ENCODE measurements at regions not wholly inside any gene's neighbourhood (a gene's known extent, or its start where the extent isn't known, plus 50 kb on each side); places are given as distances from the start of the nearest gene placed in this dataset.

- H3K4me3 ChIP-seq (ENCODE audit: low read length): no peak overlapping the region
- no peak overlapping the region for H3K4me2 ChIP-seq (ENCODE audit: low read depth, low read length, poor library complexity, severe bottlenecking)
- DNase-seq: no peak
- H3K36me3 ChIP-seq (ENCODE audit: insufficient read depth, low read length): no peaks in the 10 kb centered on the region
- H4K20me1 ChIP-seq (ENCODE audit: insufficient read depth, low read depth, low read length): no peaks in the 10 kb centered on the region
- no peak overlapping the region for H3K9ac ChIP-seq (ENCODE audit: low read length)
- no peaks in the 10 kb centered on the region for H3K27me3 ChIP-seq (ENCODE audit: low read length)
- H3K79me2 ChIP-seq (ENCODE audit: low read length): no peaks in the 10 kb centered on the region
- no peak overlapping the region for H3K27ac ChIP-seq (ENCODE audit: low read length)
- no peaks in the 10 kb centered on the region for H3K4me1 ChIP-seq (ENCODE audit: low read length)
- H2AFZ ChIP-seq (ENCODE audit: low read length): no peak overlapping the region
- no peaks in the 10 kb centered on the region for H3K9me3 ChIP-seq (ENCODE audit: low read length)
- no peaks in the 10 kb centered on the region for H3K9me2 ChIP-seq (replicated peaks; ENCODE audit: insufficient read depth, low read length)
Measured at GRCh38 chr2:53091183-53091582, 676.4 kb upstream of the CHAC2 start.

GRCh38 chr2:53087874-53088461 is 679.6 kb upstream of the CHAC2 start:
- Histone ChIP-seq H4K20me1 (ENCODE audit: insufficient read depth, low read depth, low read length) (no peaks in the 10 kb centered on the region), H3K36me3 (ENCODE audit: insufficient read depth, low read length) (no peaks in the 10 kb centered on the region), H3K9ac (ENCODE audit: low read length) (no peak overlapping the region), H3K27me3 (ENCODE audit: low read length) (no peaks in the 10 kb centered on the region), H2AFZ (ENCODE audit: low read length) (no peak overlapping the region), H3K9me2 (replicated peaks; ENCODE audit: insufficient read depth, low read length) (no peaks in the 10 kb centered on the region), H3K9me3 (ENCODE audit: low read length) (no peaks in the 10 kb centered on the region), H3K4me3 (ENCODE audit: low read length) (no peak overlapping the region), H3K4me1 (ENCODE audit: low read length) (no peaks in the 10 kb centered on the region), H3K4me2 (ENCODE audit: low read depth, low read length, poor library complexity, severe bottlenecking) (no peak overlapping the region), H3K79me2 (ENCODE audit: low read length) (no peaks in the 10 kb centered on the region), H3K27ac (ENCODE audit: low read length) (no peak overlapping the region)
- DNase-seq: no peak

- Histone ChIP-seq H3K36me3 (ENCODE audit: insufficient read depth, low read length) (no peaks in the 10 kb centered on the region), H4K20me1 (ENCODE audit: insufficient read depth, low read depth, low read length) (no peaks in the 10 kb centered on the region), H3K27ac (ENCODE audit: low read length) (no peak overlapping the region), H2AFZ (ENCODE audit: low read length) (no peak overlapping the region), H3K9me3 (ENCODE audit: low read length) (no peaks in the 10 kb centered on the region), H3K9me2 (replicated peaks; ENCODE audit: insufficient read depth, low read length) (no peaks in the 10 kb centered on the region), H3K9ac (ENCODE audit: low read length) (no peak overlapping the region), H3K4me1 (ENCODE audit: low read length) (no peaks in the 10 kb centered on the region), H3K27me3 (ENCODE audit: low read length) (no peaks in the 10 kb centered on the region), H3K4me3 (ENCODE audit: low read length) (no peak overlapping the region), H3K79me2 (ENCODE audit: low read length) (no peaks in the 10 kb centered on the region), H3K4me2 (ENCODE audit: low read depth, low read length, poor library complexity, severe bottlenecking) (no peak overlapping the region)
- no peak for DNase-seq
Measured at GRCh38 chr2:53087262-53087873, 680.2 kb upstream of the CHAC2 start.

- Histone ChIP-seq H3K27me3 (ENCODE audit: low read length) (no peaks in the 10 kb centered on the region), H3K4me3 (ENCODE audit: low read length) (no peak overlapping the region), H2AFZ (ENCODE audit: low read length) (no peak overlapping the region), H3K36me3 (ENCODE audit: insufficient read depth, low read length) (no peaks in the 10 kb centered on the region), H4K20me1 (ENCODE audit: insufficient read depth, low read depth, low read length) (no peaks in the 10 kb centered on the region), H3K4me2 (ENCODE audit: low read depth, low read length, poor library complexity, severe bottlenecking) (no peak overlapping the region), H3K9ac (ENCODE audit: low read length) (no peak overlapping the region), H3K9me3 (ENCODE audit: low read length) (peaks cover 6% of the 10 kb centered on the region), H3K9me2 (replicated peaks; ENCODE audit: insufficient read depth, low read length) (no peaks in the 10 kb centered on the region), H3K4me1 (ENCODE audit: low read length) (no peaks in the 10 kb centered on the region), H3K27ac (ENCODE audit: low read length) (no peak overlapping the region), H3K79me2 (ENCODE audit: low read length) (no peaks in the 10 kb centered on the region)
- DNase-seq: no peak
Measured at GRCh38 chr2:53077413-53077812, 690.2 kb upstream of the CHAC2 start.

- no peak overlapping the region for H3K9ac ChIP-seq (ENCODE audit: low read length)
- no peaks in the 10 kb centered on the region for H3K27me3 ChIP-seq (ENCODE audit: low read length)
- no peaks in the 10 kb centered on the region for H3K4me1 ChIP-seq (ENCODE audit: low read length)
- no peaks in the 10 kb centered on the region for H4K20me1 ChIP-seq (ENCODE audit: insufficient read depth, low read depth, low read length)
- no peak for DNase-seq
- H3K79me2 ChIP-seq (ENCODE audit: low read length): no peaks in the 10 kb centered on the region
- H2AFZ ChIP-seq (ENCODE audit: low read length): no peak overlapping the region
- no peak overlapping the region for H3K4me3 ChIP-seq (ENCODE audit: low read length)
- H3K9me2 ChIP-seq (replicated peaks; ENCODE audit: insufficient read depth, low read length): no peaks in the 10 kb centered on the region
- no peak overlapping the region for H3K27ac ChIP-seq (ENCODE audit: low read length)
- no peak overlapping the region for H3K4me2 ChIP-seq (ENCODE audit: low read depth, low read length, poor library complexity, severe bottlenecking)
- no peaks in the 10 kb centered on the region for H3K36me3 ChIP-seq (ENCODE audit: insufficient read depth, low read length)
- no peaks in the 10 kb centered on the region for H3K9me3 ChIP-seq (ENCODE audit: low read length)
Measured at GRCh38 chr2:53075760-53076159, 691.8 kb upstream of the CHAC2 start.

GRCh38 chr2:53067533-53067932 is 700.1 kb upstream of the CHAC2 start:
- Histone ChIP-seq H2AFZ (ENCODE audit: low read length) (no peak overlapping the region), H3K36me3 (ENCODE audit: insufficient read depth, low read length) (no peaks in the 10 kb centered on the region), H3K9me2 (replicated peaks; ENCODE audit: insufficient read depth, low read length) (no peaks in the 10 kb centered on the region), H3K4me1 (ENCODE audit: low read length) (no peaks in the 10 kb centered on the region), H3K4me2 (ENCODE audit: low read depth, low read length, poor library complexity, severe bottlenecking) (no peak overlapping the region), H3K9ac (ENCODE audit: low read length) (no peak overlapping the region), H3K27me3 (ENCODE audit: low read length) (no peaks in the 10 kb centered on the region), H3K27ac (ENCODE audit: low read length) (no peak overlapping the region), H3K9me3 (ENCODE audit: low read length) (no peaks in the 10 kb centered on the region), H3K4me3 (ENCODE audit: low read length) (no peak overlapping the region), H4K20me1 (ENCODE audit: insufficient read depth, low read depth, low read length) (no peaks in the 10 kb centered on the region), H3K79me2 (ENCODE audit: low read length) (no peaks in the 10 kb centered on the region)
- DNase-seq: no peak

GRCh38 chr2:53067056-53067455 is 700.5 kb upstream of the CHAC2 start:
- H3K36me3 ChIP-seq (ENCODE audit: insufficient read depth, low read length): no peaks in the 10 kb centered on the region
- no peaks in the 10 kb centered on the region for H3K9me3 ChIP-seq (ENCODE audit: low read length)
- no peak overlapping the region for H3K9ac ChIP-seq (ENCODE audit: low read length)
- H3K27me3 ChIP-seq (ENCODE audit: low read length): no peaks in the 10 kb centered on the region
- H3K4me3 ChIP-seq (ENCODE audit: low read length): no peak overlapping the region
- H4K20me1 ChIP-seq (ENCODE audit: insufficient read depth, low read depth, low read length): no peaks in the 10 kb centered on the region
- H3K27ac ChIP-seq (ENCODE audit: low read length): no peak overlapping the region
- H2AFZ ChIP-seq (ENCODE audit: low read length): no peak overlapping the region
- H3K9me2 ChIP-seq (replicated peaks; ENCODE audit: insufficient read depth, low read length): no peaks in the 10 kb centered on the region
- no peaks in the 10 kb centered on the region for H3K4me1 ChIP-seq (ENCODE audit: low read length)
- H3K4me2 ChIP-seq (ENCODE audit: low read depth, low read length, poor library complexity, severe bottlenecking): no peak overlapping the region
- DNase-seq: no peak
- H3K79me2 ChIP-seq (ENCODE audit: low read length): no peaks in the 10 kb centered on the region

- DNase-seq: no peak
- Histone ChIP-seq H3K27ac (ENCODE audit: low read length) (no peak overlapping the region), H3K4me2 (ENCODE audit: low read depth, low read length, poor library complexity, severe bottlenecking) (no peak overlapping the region)
Measured at GRCh38 chr2:53064154-53064553, 703.5 kb upstream of the CHAC2 start.

More at GRCh38 chr2:53064154-53064553, 703.5 kb upstream of the CHAC2 start:
- no peak overlapping the region for H3K9ac ChIP-seq (ENCODE audit: low read length)
- H4K20me1 ChIP-seq (ENCODE audit: insufficient read depth, low read depth, low read length): no peaks in the 10 kb centered on the region
- no peak overlapping the region for H3K4me3 ChIP-seq (ENCODE audit: low read length)
- no peaks in the 10 kb centered on the region for H3K36me3 ChIP-seq (ENCODE audit: insufficient read depth, low read length)
- no peaks in the 10 kb centered on the region for H3K4me1 ChIP-seq (ENCODE audit: low read length)
- no peaks in the 10 kb centered on the region for H3K79me2 ChIP-seq (ENCODE audit: low read length)
- H3K27me3 ChIP-seq (ENCODE audit: low read length): no peaks in the 10 kb centered on the region
- H3K9me2 ChIP-seq (replicated peaks; ENCODE audit: insufficient read depth, low read length): no peaks in the 10 kb centered on the region
- no peaks in the 10 kb centered on the region for H3K9me3 ChIP-seq (ENCODE audit: low read length)
- no peak overlapping the region for H2AFZ ChIP-seq (ENCODE audit: low read length)

Measured in Karpas-422 (cell line).